ENCODE measurements at regions not wholly inside any gene's neighbourhood (a gene's known extent, or its start where the extent isn't known, plus 50 kb on each side); places are given as distances from the start of the nearest gene placed in this dataset.

DNA sequence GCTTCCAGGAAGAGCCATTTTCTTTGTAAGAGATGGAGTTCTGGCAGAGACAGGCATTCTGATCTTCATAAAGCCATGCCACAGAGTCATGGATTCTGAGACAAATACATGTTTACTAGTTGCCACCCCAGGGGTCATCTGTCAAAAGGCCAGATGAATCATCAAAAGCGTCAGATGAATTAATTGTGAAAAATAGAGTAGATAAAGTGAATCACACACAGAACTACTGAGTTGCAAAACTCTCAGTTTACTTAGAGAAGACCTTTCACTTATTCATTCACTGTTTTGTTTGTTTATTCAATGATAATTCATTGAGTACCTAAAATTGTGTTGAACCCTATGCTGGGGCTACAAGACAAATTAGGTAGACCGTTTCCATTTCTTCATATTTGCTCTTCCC is 157.7 kb upstream of the SERPINE2 start:
- Mint-ChIP-seq H3K9me3 (peaks cover 4% of the 10 kb centered on the region), H3K4me1 (ENCODE audit: low read depth) (no peaks in the 10 kb centered on the region), H3K27ac (no peak overlapping the region), H3K4me3 (no peak overlapping the region), H3K27me3 (ENCODE audit: insufficient read depth) (peaks cover 2% of the 10 kb centered on the region), H3K36me3 (ENCODE audit: low read depth) (no peaks in the 10 kb centered on the region)
- DNase-seq (ENCODE audit: low spot score): no peak
- intact Hi-C loops (cut with micrococcal nuclease): no loop called here

GRCh38 chr2:224195925-224196571 is 157.0 kb upstream of the SERPINE2 start:
- H3K36me3 Mint-ChIP-seq (ENCODE audit: low read depth): no peaks in the 10 kb centered on the region
- H3K9me3 Mint-ChIP-seq: peaks cover 4% of the 10 kb centered on the region
- DNase-seq (ENCODE audit: low spot score): no peak
- H3K4me1 Mint-ChIP-seq (ENCODE audit: low read depth): no peaks in the 10 kb centered on the region
- H3K27me3 Mint-ChIP-seq (ENCODE audit: insufficient read depth): peaks cover 2% of the 10 kb centered on the region
- no peak overlapping the region for H3K4me3 Mint-ChIP-seq
- no peak overlapping the region for H3K27ac Mint-ChIP-seq
- intact Hi-C loops (cut with micrococcal nuclease): no loop called here

DNA sequence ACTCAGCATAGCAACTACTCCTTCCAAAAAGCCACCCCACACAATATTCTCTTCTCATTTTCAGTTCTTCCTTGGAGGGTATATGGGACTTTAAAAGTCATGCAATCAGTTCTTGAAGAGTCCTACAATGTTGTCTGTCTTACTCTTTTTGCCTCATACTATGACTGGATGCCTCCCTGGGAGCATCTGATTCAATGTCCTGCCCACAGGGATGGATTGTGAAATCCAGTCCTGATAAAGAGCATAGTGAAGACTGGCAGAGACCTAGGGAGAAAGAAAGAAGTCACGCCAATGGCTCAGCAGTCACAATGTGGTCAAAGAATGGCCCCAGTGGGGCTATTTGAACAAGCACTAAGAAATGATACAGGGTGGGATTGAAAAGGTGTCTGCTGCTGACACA is 155.1 kb upstream of the SERPINE2 start:
- H3K27ac Mint-ChIP-seq: no peak overlapping the region
- H3K4me1 Mint-ChIP-seq (ENCODE audit: low read depth): no peaks in the 10 kb centered on the region
- intact Hi-C loops (cut with micrococcal nuclease): no loop called here
- peaks cover 2% of the 10 kb centered on the region for H3K27me3 Mint-ChIP-seq (ENCODE audit: insufficient read depth)
- DNase-seq (ENCODE audit: low spot score): no peak
- H3K36me3 Mint-ChIP-seq (ENCODE audit: low read depth): no peaks in the 10 kb centered on the region
- H3K9me3 Mint-ChIP-seq: peaks cover 4% of the 10 kb centered on the region
- H3K4me3 Mint-ChIP-seq: no peak overlapping the region

DNA sequence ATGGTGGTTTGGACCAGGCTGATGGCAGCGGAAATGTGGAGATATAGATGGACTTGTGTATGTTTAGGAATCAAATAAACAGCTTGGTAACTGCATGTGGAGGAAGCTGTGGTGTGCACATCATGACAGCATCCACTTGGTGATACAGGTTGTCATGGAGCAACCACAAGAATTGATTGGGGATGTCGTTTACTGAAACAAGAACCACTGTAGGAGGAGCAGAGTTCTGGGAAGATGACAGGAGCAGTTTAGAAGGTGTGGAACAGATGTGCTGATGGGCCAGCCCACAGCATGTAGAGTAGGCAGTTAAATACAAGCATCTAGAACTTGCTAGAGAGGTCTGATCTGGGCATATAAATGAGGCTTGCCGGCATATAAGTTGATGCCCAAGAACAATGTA is 152.4 kb upstream of the SERPINE2 start:
- H3K27ac Mint-ChIP-seq: no peak overlapping the region

GRCh38 chr2:224190936-224191270 is 151.8 kb upstream of the SERPINE2 start:
- DNase-seq (ENCODE audit: low spot score): no peak
- intact Hi-C loops (cut with micrococcal nuclease): no loop called here
- H3K36me3 Mint-ChIP-seq (ENCODE audit: low read depth): no peaks in the 10 kb centered on the region

More for the DNA sequence above, 152.4 kb upstream of the SERPINE2 start:
- Mint-ChIP-seq H3K4me1 (ENCODE audit: low read depth) (no peaks in the 10 kb centered on the region), H3K27me3 (ENCODE audit: insufficient read depth) (peaks cover 3% of the 10 kb centered on the region), H3K36me3 (ENCODE audit: low read depth) (no peaks in the 10 kb centered on the region), H3K4me3 (no peak overlapping the region), H3K9me3 (peaks cover 8% of the 10 kb centered on the region)
- DNase-seq (ENCODE audit: low spot score): no peak
- intact Hi-C loops (cut with micrococcal nuclease): no loop called here

GRCh38 chr2:224190234-224190935 is 151.3 kb upstream of the SERPINE2 start:
- Mint-ChIP-seq H3K9me3 (peaks cover 8% of the 10 kb centered on the region), H3K4me1 (ENCODE audit: low read depth) (no peaks in the 10 kb centered on the region), H3K27ac (no peak overlapping the region), H3K36me3 (ENCODE audit: low read depth) (no peaks in the 10 kb centered on the region), H3K27me3 (ENCODE audit: insufficient read depth) (peaks cover 3% of the 10 kb centered on the region), H3K4me3 (no peak overlapping the region)
- intact Hi-C loops (cut with micrococcal nuclease): no loop called here
- DNase-seq (ENCODE audit: low spot score): no peak

More at GRCh38 chr2:224190936-224191270, 151.8 kb upstream of the SERPINE2 start:
- Mint-ChIP-seq H3K4me1 (ENCODE audit: low read depth) (no peaks in the 10 kb centered on the region), H3K4me3 (no peak overlapping the region), H3K27me3 (ENCODE audit: insufficient read depth) (peaks cover 3% of the 10 kb centered on the region), H3K27ac (no peak overlapping the region), H3K9me3 (peaks cover 8% of the 10 kb centered on the region)

DNA sequence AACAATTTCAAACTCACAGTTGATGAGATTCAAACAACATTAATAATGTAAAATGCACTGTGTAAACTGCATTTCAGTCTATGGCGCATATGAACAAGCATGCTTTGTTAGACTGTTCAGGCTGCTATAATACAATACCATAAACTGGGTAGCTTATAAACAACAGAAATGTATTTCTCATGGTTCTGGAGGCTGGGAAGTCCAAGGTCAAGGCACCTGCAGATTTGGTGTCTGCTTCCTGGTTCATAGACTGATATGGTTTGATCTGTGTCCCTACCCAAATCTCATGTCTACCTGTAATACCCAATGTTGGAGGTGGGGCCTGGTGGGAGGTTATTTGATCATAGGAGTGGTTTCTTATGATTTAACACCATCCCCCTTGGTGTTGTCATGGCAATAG is 148.1 kb upstream of the SERPINE2 start:
- Mint-ChIP-seq H3K27ac (no peak overlapping the region), H3K36me3 (ENCODE audit: low read depth) (no peaks in the 10 kb centered on the region), H3K27me3 (ENCODE audit: insufficient read depth) (peaks cover 3% of the 10 kb centered on the region), H3K4me1 (ENCODE audit: low read depth) (no peaks in the 10 kb centered on the region), H3K4me3 (no peak overlapping the region), H3K9me3 (peaks cover 4% of the 10 kb centered on the region)
- intact Hi-C loops (cut with micrococcal nuclease): no loop called here
- no peak for DNase-seq (ENCODE audit: low spot score)

DNA sequence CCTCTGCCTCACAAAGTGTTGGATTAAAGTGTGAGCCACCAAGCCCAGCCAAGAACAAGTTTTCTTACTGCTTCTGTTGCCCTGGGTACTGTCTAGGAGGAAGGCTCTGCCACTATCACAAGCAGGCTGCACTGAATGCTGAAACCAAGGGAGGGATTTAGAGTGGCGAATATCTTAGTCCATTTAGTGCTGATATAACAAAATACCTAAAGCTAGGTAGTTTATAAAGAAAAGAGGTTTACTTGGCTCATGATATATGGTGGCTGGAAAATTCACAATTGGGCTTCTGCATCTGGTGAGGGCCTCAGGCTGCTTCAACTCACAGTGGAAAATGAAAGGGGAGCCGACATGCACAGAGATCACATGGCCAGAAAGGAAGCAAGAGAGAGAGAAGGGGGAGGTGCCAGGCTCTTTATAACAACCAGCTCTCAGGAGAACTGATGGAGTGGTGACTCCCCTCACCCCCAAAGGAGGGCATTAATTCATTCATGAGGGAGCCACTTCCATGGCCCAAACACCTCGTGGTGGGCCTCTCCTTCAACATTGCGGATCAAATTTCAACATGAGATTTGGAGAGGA is 146.0 kb upstream of the SERPINE2 start:
- Mint-ChIP-seq H3K9me3 (peaks cover 4% of the 10 kb centered on the region), H3K27me3 (ENCODE audit: insufficient read depth) (peaks cover 3% of the 10 kb centered on the region), H3K4me3 (no peak overlapping the region), H3K4me1 (ENCODE audit: low read depth) (no peaks in the 10 kb centered on the region), H3K36me3 (ENCODE audit: low read depth) (no peaks in the 10 kb centered on the region), H3K27ac (no peak overlapping the region)
- intact Hi-C loops (cut with micrococcal nuclease): no loop called here
- DNase-seq (ENCODE audit: low spot score): no peak

- no peaks in the 10 kb centered on the region for H3K9me3 Mint-ChIP-seq
- DNase-seq (ENCODE audit: low spot score): no peak
- intact Hi-C loops (cut with micrococcal nuclease): no loop called here
- H3K4me3 Mint-ChIP-seq: no peak overlapping the region
- H3K36me3 Mint-ChIP-seq (ENCODE audit: low read depth): no peaks in the 10 kb centered on the region
- H3K27ac Mint-ChIP-seq: no peak overlapping the region
- H3K4me1 Mint-ChIP-seq (ENCODE audit: low read depth): no peaks in the 10 kb centered on the region
- peaks cover 3% of the 10 kb centered on the region for H3K27me3 Mint-ChIP-seq (ENCODE audit: insufficient read depth)
These were observed 144.0 kb upstream of the SERPINE2 start for GRCh38 chr2:224183086-224183485.

DNA sequence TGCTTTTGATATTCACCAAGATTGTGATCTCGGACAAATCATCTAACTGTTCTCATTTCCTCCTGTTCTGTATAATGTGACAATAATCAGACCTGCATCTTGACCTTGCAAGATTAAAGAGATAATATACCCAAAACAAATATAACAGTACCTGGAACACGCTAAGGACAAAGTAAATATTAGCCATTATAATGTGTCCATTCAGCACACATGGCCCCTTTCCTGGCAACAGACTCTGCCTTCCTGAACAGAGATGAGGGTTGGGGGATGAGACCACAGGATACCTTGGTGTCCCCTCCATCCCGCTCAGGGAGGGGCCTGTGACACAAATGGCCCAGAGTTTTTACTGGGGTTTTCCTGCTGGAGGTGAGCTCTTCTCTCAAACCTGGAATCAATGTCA is 143.4 kb upstream of the SERPINE2 start:
- peaks cover under 1% of the 10 kb centered on the region for H3K27me3 Mint-ChIP-seq (ENCODE audit: insufficient read depth)
- no peaks in the 10 kb centered on the region for H3K9me3 Mint-ChIP-seq
- H3K36me3 Mint-ChIP-seq (ENCODE audit: low read depth): no peaks in the 10 kb centered on the region
- H3K4me1 Mint-ChIP-seq (ENCODE audit: low read depth): no peaks in the 10 kb centered on the region
- DNase-seq (ENCODE audit: low spot score): no peak
- no peak overlapping the region for H3K4me3 Mint-ChIP-seq
- no peak overlapping the region for H3K27ac Mint-ChIP-seq
- intact Hi-C loops (cut with micrococcal nuclease): no loop called here

GRCh38 chr2:224181534-224182155 is 142.6 kb upstream of the SERPINE2 start:
- intact Hi-C loops (cut with micrococcal nuclease): no loop called here
- DNase-seq (ENCODE audit: low spot score): no peak

DNA sequence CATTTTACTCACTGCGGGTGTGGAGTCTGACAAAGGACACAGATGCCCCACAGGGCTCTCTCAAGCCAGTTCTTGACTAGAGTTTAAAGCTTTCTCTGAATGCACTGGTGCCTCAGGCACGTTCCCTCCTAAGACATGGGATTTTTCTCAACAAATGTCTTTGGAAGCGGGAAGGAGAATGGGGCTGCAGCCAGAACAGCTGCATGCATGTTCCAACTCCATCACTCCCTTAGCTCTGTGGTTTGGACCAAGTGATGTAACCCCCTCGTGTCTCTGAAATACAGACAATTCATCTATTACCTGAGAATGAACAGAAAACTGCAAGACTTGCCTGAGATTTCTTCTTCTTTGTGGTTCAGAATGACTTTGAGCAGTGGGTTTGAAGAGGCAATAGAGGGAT is 141.7 kb upstream of the SERPINE2 start:
- H3K4me3 Mint-ChIP-seq: no peak overlapping the region
- DNase-seq (ENCODE audit: low spot score): no peak
- no peaks in the 10 kb centered on the region for H3K9me3 Mint-ChIP-seq
- intact Hi-C loops (cut with micrococcal nuclease): no loop called here
- H3K27me3 Mint-ChIP-seq (ENCODE audit: insufficient read depth): no peaks in the 10 kb centered on the region
- H3K36me3 Mint-ChIP-seq (ENCODE audit: low read depth): no peaks in the 10 kb centered on the region
- H3K4me1 Mint-ChIP-seq (ENCODE audit: low read depth): no peaks in the 10 kb centered on the region
- no peak overlapping the region for H3K27ac Mint-ChIP-seq

More at GRCh38 chr2:224181534-224182155, 142.6 kb upstream of the SERPINE2 start:
- H3K27ac Mint-ChIP-seq: no peak overlapping the region
- no peaks in the 10 kb centered on the region for H3K4me1 Mint-ChIP-seq (ENCODE audit: low read depth)
- no peaks in the 10 kb centered on the region for H3K27me3 Mint-ChIP-seq (ENCODE audit: insufficient read depth)
- no peaks in the 10 kb centered on the region for H3K36me3 Mint-ChIP-seq (ENCODE audit: low read depth)
- no peak overlapping the region for H3K4me3 Mint-ChIP-seq
- H3K9me3 Mint-ChIP-seq: no peaks in the 10 kb centered on the region

GRCh38 chr2:224178056-224178455 is 139.0 kb upstream of the SERPINE2 start:
- Mint-ChIP-seq H3K4me1 (ENCODE audit: low read depth) (no peaks in the 10 kb centered on the region), H3K36me3 (ENCODE audit: low read depth) (no peaks in the 10 kb centered on the region), H3K27me3 (ENCODE audit: insufficient read depth) (peaks cover 2% of the 10 kb centered on the region), H3K4me3 (no peak overlapping the region), H3K9me3 (no peaks in the 10 kb centered on the region), H3K27ac (no peak overlapping the region)
- DNase-seq (ENCODE audit: low spot score): no peak
- intact Hi-C loops (cut with micrococcal nuclease): no loop called here
